ENCODE measurements at regions not wholly inside any gene's neighbourhood (a gene's known extent, or its start where the extent isn't known, plus 50 kb on each side); places are given as distances from the start of the nearest gene placed in this dataset.

GRCh38 chr5:54630738-54631359, 113.3 kb downstream of the SNX18 start:
- Histone ChIP-seq H3K9me3 (ENCODE audit: control insufficient read depth in 1 of 2, low read length in 2 of 2) (no peaks in the 10 kb centered on the region), H3K4me1 (ENCODE audit: control insufficient read depth in 1 of 2, insufficient read depth in 2 of 2, low read length in 2 of 2) (peaks cover 0 to 7% of the 10 kb centered on the region in 2 donors), H3K4me3 (ENCODE audit: low read depth in 1 of 2, low read length in 2 of 2) (no peak overlapping the region), H3K27me3 (ENCODE audit: low read depth, low read length) (no peaks in the 10 kb centered on the region), H3K36me3 (ENCODE audit: control insufficient read depth in 1 of 2, insufficient read depth in 2 of 2, low read length in 2 of 2) (no peaks in the 10 kb centered on the region), H3K27ac (ENCODE audit: low read length) (no peak overlapping the region)

GRCh38 chr5:54629115-54629514, 111.6 kb downstream of the SNX18 start:
- Histone ChIP-seq H3K4me3 (ENCODE audit: low read depth in 1 of 2, low read length in 2 of 2) (no peak overlapping the region), H3K36me3 (ENCODE audit: control insufficient read depth in 1 of 2, insufficient read depth in 2 of 2, low read length in 2 of 2) (no peaks in the 10 kb centered on the region)

GRCh38 chr5:54628050-54628449, 110.5 kb downstream of the SNX18 start:
- no peak overlapping the region for H3K4me3 ChIP-seq (ENCODE audit: low read depth in 1 of 2, low read length in 2 of 2)
- H3K36me3 ChIP-seq (ENCODE audit: control insufficient read depth in 1 of 2, insufficient read depth in 2 of 2, low read length in 2 of 2): no peaks in the 10 kb centered on the region
- H3K4me1 ChIP-seq (ENCODE audit: control insufficient read depth in 1 of 2, insufficient read depth in 2 of 2, low read length in 2 of 2): peaks cover 0 to 7% of the 10 kb centered on the region in 2 donors
- no peak overlapping the region for H3K27ac ChIP-seq (ENCODE audit: low read length)
- peaks cover 0 to 6% of the 10 kb centered on the region in 2 donors for H3K9me3 ChIP-seq (ENCODE audit: control insufficient read depth in 1 of 2, low read length in 2 of 2)
- no peaks in the 10 kb centered on the region for H3K27me3 ChIP-seq (ENCODE audit: low read depth, low read length)

More at GRCh38 chr5:54629115-54629514, 111.6 kb downstream of the SNX18 start:
- peaks cover 0 to 7% of the 10 kb centered on the region in 2 donors for H3K4me1 ChIP-seq (ENCODE audit: control insufficient read depth in 1 of 2, insufficient read depth in 2 of 2, low read length in 2 of 2)
- no peaks in the 10 kb centered on the region for H3K27me3 ChIP-seq (ENCODE audit: low read depth, low read length)
- no peaks in the 10 kb centered on the region for H3K9me3 ChIP-seq (ENCODE audit: control insufficient read depth in 1 of 2, low read length in 2 of 2)
- H3K27ac ChIP-seq (ENCODE audit: low read length): no peak overlapping the region

GRCh38 chr5:54626407-54626806, 108.8 kb downstream of the SNX18 start:
- no peaks in the 10 kb centered on the region for H3K4me1 ChIP-seq (ENCODE audit: control insufficient read depth in 1 of 2, insufficient read depth in 2 of 2, low read length in 2 of 2)
- H3K9me3 ChIP-seq (ENCODE audit: control insufficient read depth in 1 of 2, low read length in 2 of 2): peaks cover 0 to 7% of the 10 kb centered on the region in 2 donors
- no peak overlapping the region for H3K27ac ChIP-seq (ENCODE audit: low read length)
- H3K27me3 ChIP-seq (ENCODE audit: low read depth, low read length): no peaks in the 10 kb centered on the region
- H3K4me3 ChIP-seq (ENCODE audit: low read depth in 1 of 2, low read length in 2 of 2): no peak overlapping the region
- no peaks in the 10 kb centered on the region for H3K36me3 ChIP-seq (ENCODE audit: control insufficient read depth in 1 of 2, insufficient read depth in 2 of 2, low read length in 2 of 2)

GRCh38 chr5:54624805-54625568, 107.4 kb downstream of the SNX18 start:
- no peaks in the 10 kb centered on the region for H3K27me3 ChIP-seq (ENCODE audit: low read depth, low read length)
- no peak overlapping the region for H3K27ac ChIP-seq (ENCODE audit: low read length)
- H3K9me3 ChIP-seq (ENCODE audit: control insufficient read depth in 1 of 2, low read length in 2 of 2): peaks cover 0 to 7% of the 10 kb centered on the region in 2 donors
- no peaks in the 10 kb centered on the region for H3K36me3 ChIP-seq (ENCODE audit: control insufficient read depth in 1 of 2, insufficient read depth in 2 of 2, low read length in 2 of 2)
- H3K4me3 ChIP-seq (ENCODE audit: low read depth in 1 of 2, low read length in 2 of 2): no peak overlapping the region
- H3K4me1 ChIP-seq (ENCODE audit: control insufficient read depth in 1 of 2, insufficient read depth in 2 of 2, low read length in 2 of 2): no peaks in the 10 kb centered on the region

- Histone ChIP-seq H3K27me3 (ENCODE audit: low read depth, low read length) (no peaks in the 10 kb centered on the region), H3K27ac (ENCODE audit: low read length) (no peak overlapping the region), H3K9me3 (ENCODE audit: control insufficient read depth in 1 of 2, low read length in 2 of 2) (peaks cover 0 to 7% of the 10 kb centered on the region in 2 donors), H3K4me1 (ENCODE audit: control insufficient read depth in 1 of 2, insufficient read depth in 2 of 2, low read length in 2 of 2) (no peaks in the 10 kb centered on the region), H3K4me3 (ENCODE audit: low read depth in 1 of 2, low read length in 2 of 2) (no peak overlapping the region), H3K36me3 (ENCODE audit: control insufficient read depth in 1 of 2, insufficient read depth in 2 of 2, low read length in 2 of 2) (no peaks in the 10 kb centered on the region)
Measured at GRCh38 chr5:54621709-54622108, 104.2 kb downstream of the SNX18 start.

GRCh38 chr5:54621048-54621447, 103.5 kb downstream of the SNX18 start:
- no peaks in the 10 kb centered on the region for H3K4me1 ChIP-seq (ENCODE audit: control insufficient read depth in 1 of 2, insufficient read depth in 2 of 2, low read length in 2 of 2)
- no peaks in the 10 kb centered on the region for H3K27me3 ChIP-seq (ENCODE audit: low read depth, low read length)
- H3K4me3 ChIP-seq (ENCODE audit: low read depth in 1 of 2, low read length in 2 of 2): no peak overlapping the region
- H3K36me3 ChIP-seq (ENCODE audit: control insufficient read depth in 1 of 2, insufficient read depth in 2 of 2, low read length in 2 of 2): no peaks in the 10 kb centered on the region
- H3K9me3 ChIP-seq (ENCODE audit: control insufficient read depth in 1 of 2, low read length in 2 of 2): peaks cover 0 to 7% of the 10 kb centered on the region in 2 donors
- H3K27ac ChIP-seq (ENCODE audit: low read length): no peak overlapping the region

- no peak overlapping the region for H3K4me3 ChIP-seq (ENCODE audit: low read depth in 1 of 2, low read length in 2 of 2)
- H3K27me3 ChIP-seq (ENCODE audit: low read depth, low read length): no peaks in the 10 kb centered on the region
- H3K9me3 ChIP-seq (ENCODE audit: control insufficient read depth in 1 of 2, low read length in 2 of 2): peaks cover 0 to 7% of the 10 kb centered on the region in 2 donors
- H3K36me3 ChIP-seq (ENCODE audit: control insufficient read depth in 1 of 2, insufficient read depth in 2 of 2, low read length in 2 of 2): no peaks in the 10 kb centered on the region
- H3K4me1 ChIP-seq (ENCODE audit: control insufficient read depth in 1 of 2, insufficient read depth in 2 of 2, low read length in 2 of 2): peaks cover 3 to 6% of the 10 kb centered on the region in 2 donors
- no peak overlapping the region for H3K27ac ChIP-seq (ENCODE audit: low read length)
Measured at GRCh38 chr5:54620141-54620933, 102.8 kb downstream of the SNX18 start.

- no peaks in the 10 kb centered on the region for H3K36me3 ChIP-seq (ENCODE audit: control insufficient read depth in 1 of 2, insufficient read depth in 2 of 2, low read length in 2 of 2)
- H3K4me1 ChIP-seq (ENCODE audit: control insufficient read depth in 1 of 2, insufficient read depth in 2 of 2, low read length in 2 of 2): peaks cover 7 to 9% of the 10 kb centered on the region in 2 donors
- H3K4me3 ChIP-seq (ENCODE audit: low read depth in 1 of 2, low read length in 2 of 2): no peak overlapping the region
- no peaks in the 10 kb centered on the region for H3K27me3 ChIP-seq (ENCODE audit: low read depth, low read length)
- peaks cover 0 to 7% of the 10 kb centered on the region in 2 donors for H3K9me3 ChIP-seq (ENCODE audit: control insufficient read depth in 1 of 2, low read length in 2 of 2)
- H3K27ac ChIP-seq (ENCODE audit: low read length): no peak overlapping the region
Measured at GRCh38 chr5:54619731-54620130, 102.2 kb downstream of the SNX18 start.

- H3K27ac ChIP-seq (ENCODE audit: low read length): no peak overlapping the region
- no peaks in the 10 kb centered on the region for H3K36me3 ChIP-seq (ENCODE audit: control insufficient read depth in 1 of 2, insufficient read depth in 2 of 2, low read length in 2 of 2)
- no peaks in the 10 kb centered on the region for H3K9me3 ChIP-seq (ENCODE audit: control insufficient read depth in 1 of 2, low read length in 2 of 2)
- peaks cover 7 to 9% of the 10 kb centered on the region in 2 donors for H3K4me1 ChIP-seq (ENCODE audit: control insufficient read depth in 1 of 2, insufficient read depth in 2 of 2, low read length in 2 of 2)
- H3K27me3 ChIP-seq (ENCODE audit: low read depth, low read length): no peaks in the 10 kb centered on the region
- no peak overlapping the region for H3K4me3 ChIP-seq (ENCODE audit: low read depth in 1 of 2, low read length in 2 of 2)
Measured at GRCh38 chr5:54616518-54617220, 99.1 kb downstream of the SNX18 start.

- Histone ChIP-seq H3K9me3 (ENCODE audit: control insufficient read depth in 1 of 2, low read length in 2 of 2) (no peaks in the 10 kb centered on the region), H3K36me3 (ENCODE audit: control insufficient read depth in 1 of 2, insufficient read depth in 2 of 2, low read length in 2 of 2) (no peaks in the 10 kb centered on the region), H3K4me3 (ENCODE audit: low read depth in 1 of 2, low read length in 2 of 2) (no peak overlapping the region), H3K27ac (ENCODE audit: low read length) (no peak overlapping the region), H3K27me3 (ENCODE audit: low read depth, low read length) (no peaks in the 10 kb centered on the region), H3K4me1 (ENCODE audit: control insufficient read depth in 1 of 2, insufficient read depth in 2 of 2, low read length in 2 of 2) (peaks cover 9 to 10% of the 10 kb centered on the region in 2 donors)
Measured at GRCh38 chr5:54616031-54616430, 98.5 kb downstream of the SNX18 start.
